GM21529 (cell line): ENCODE measurements at regions not wholly inside any gene's neighbourhood (a gene's known extent, or its start where the extent isn't known, plus 50 kb on each side); places are given as distances from the start of the nearest gene placed in this dataset.

Experiments used
- ATAC-seq: cut with Tn5 transposase; IDR thresholded peaks from one replicate; pipeline ENCODE4 v1.9.1; 2021; ENCODE audit not compliant: unreplicated experiment

DNA sequence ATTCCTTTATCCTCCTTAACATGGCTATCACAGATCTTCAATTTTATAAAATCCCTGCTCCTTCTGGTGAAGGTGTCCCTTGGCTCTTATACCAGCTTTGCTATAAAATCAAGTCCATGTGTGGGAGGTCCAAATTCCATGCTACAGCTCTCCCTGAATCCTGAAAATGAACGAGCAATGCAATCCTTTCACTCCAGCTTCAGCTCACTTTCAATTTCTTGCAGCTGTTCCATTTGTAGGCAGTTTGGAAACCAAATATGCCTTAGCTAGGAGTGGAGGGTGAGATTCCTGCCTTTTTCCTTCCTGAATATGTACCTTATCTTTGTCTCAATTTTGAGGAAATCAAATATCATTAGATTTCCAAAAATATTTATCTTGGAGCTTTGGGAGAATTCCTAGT, 402.6 kb downstream of the TTLL7 start:
- no peak for ATAC-seq

DNA sequence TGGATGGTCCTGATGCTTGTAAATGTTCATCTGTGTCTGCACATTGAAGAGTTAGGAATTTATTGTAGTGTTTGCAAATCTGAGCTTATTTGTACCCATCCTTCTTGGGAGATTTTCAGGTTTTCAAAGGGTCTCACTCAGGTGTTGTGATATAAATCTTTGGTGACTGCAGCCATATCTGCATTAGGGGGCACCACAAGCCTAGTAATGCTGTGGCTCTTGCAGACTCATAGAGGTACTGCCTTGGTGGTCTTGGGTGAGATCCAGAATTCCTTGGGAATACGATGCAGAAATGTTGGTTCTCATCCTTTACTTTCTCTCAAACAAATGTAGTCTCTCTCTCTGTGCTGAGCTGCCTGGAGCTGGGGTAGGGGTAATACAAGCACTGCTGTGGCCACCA, 405.9 kb downstream of the TTLL7 start:
- ATAC-seq = no peak

GRCh38 chr1:83588140-83588539, 410.8 kb downstream of the TTLL7 start:
- ATAC-seq = no peak

DNA sequence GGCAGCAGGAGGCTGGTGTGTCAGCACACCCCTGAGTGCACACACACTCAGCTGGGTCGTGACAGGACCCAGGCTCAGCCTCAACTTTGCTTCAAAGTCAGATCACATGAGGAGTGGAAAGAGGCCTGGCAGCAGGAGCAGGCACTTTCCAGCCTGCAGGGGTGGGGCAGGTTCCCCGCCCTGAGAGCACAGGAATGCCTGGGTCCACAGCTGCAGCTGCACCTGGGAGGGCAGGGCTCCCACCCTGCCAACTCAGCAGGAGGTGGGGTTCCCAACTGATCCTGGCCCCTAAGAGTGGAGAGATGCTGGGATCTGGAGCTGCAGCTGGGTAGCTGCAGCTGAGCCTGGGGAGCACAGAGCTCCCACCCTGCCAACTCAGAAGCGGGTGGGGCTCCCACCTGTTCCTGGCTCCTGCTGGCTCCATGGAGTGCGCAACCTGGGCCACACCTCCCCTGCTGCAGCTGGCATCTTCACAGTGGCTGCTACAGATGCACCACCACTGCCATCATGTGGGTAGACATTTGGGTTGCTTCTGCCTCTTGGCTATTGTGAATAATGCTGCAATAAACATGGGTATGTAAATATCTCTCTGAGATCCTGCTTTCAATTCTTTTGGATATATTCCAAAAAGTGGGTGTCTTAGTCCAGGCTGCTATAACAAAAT, 415.4 kb downstream of the TTLL7 start:
- ATAC-seq = no peak

GRCh38 chr1:83581747-83582146, 417.2 kb downstream of the TTLL7 start:
- ATAC-seq = no peak

GRCh38 chr1:83574791-83575190, 424.1 kb downstream of the TTLL7 start:
- ATAC-seq = no peak

DNA sequence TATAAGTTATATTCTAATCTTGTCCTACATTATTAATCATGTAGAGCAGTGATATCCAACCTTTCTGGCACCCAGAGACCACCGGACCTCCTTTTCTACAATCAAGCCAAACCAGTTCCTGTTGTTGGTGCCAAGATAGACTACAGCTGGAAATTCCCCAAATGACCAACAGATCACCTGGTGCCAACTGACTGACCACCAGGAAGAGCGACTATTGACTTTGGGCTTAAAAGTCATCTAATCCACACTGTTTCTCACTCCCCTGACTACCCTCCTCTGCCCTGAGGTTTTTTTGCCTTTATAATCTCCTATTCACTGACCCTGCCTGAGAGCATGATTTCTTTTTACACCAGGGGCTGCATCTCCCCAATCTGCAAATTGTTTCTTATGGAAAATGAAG, 425.2 kb downstream of the TTLL7 start:
- no peak for ATAC-seq

DNA sequence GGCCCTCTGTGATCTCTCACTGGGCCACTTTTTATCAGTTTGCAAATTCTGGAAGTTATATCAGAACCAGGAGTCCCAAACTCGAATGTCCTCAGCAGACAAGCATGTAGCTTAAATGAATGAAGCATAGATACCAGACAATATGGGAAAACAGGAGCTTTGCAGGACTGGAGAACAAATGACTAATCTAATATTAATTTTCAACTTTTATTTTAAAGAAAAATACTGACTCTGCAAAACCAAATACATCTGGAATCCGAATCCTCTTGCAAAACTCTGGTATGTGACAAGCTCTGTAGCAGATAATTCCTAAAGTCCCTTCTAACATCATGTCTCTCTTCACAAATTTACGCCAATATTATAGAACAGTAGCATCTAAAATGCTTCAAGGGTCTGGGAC, 427.4 kb downstream of the TTLL7 start:
- ATAC-seq = no peak

DNA sequence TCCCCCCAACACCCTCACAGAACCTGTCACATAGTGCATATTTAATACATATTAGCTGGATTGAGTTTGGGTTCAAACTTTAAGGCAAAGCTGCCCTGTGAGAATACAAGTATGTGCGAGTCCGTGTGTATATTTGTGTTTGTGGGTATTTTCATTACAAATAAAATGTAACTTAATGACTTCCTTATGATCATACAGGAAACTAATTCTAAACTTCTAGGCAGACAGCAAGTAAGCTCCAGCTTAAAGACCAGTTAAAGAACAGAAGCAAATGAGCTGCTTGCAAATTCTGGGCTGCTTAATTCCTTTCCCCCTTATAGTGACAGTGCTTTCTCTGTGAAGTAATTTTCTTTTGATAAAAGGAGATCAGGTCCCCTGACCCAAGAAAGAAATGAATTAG, 437.6 kb downstream of the TTLL7 start:
- no peak for ATAC-seq

- ATAC-seq = peak; percentile 61
These were observed 439.6 kb downstream of the TTLL7 start for GRCh38 chr1:83559129-83559840.

- ATAC-seq = no peak
These were observed 443.1 kb downstream of the TTLL7 start for GRCh38 chr1:83555871-83556270.

DNA sequence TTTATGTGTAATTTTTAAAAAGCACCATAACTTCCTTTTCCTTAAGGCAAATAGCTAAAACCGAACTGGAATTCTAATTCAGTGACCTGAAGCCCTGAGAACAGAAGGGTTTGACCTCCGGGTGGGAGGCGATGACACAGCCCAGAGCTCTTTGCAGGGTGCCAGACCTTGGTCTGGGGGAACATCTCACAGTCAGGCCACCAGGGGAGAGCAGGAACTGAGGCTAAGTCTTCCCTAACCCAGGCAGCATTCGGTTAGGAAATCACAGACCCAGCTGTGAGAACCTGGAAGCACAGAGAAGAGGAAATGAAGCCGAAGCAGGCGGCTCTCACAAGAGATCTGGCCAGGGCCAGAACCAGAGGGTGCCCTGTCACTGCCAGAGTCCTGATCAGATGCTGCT, 444.8 kb downstream of the TTLL7 start:
- ATAC-seq = no peak

- no peak for ATAC-seq
These were observed 446.1 kb downstream of the TTLL7 start for GRCh38 chr1:83552820-83553219.

GRCh38 chr1:83548311-83548710, 450.6 kb downstream of the TTLL7 start:
- no peak for ATAC-seq

- no peak for ATAC-seq
These were observed 451.0 kb downstream of the TTLL7 start for GRCh38 chr1:83547901-83548300.

- ATAC-seq = no peak
These were observed 452.1 kb downstream of the TTLL7 start for GRCh38 chr1:83546874-83547273.

- ATAC-seq = no peak
These were observed 453.7 kb downstream of the TTLL7 start for GRCh38 chr1:83545066-83545862.

- ATAC-seq = no peak
These were observed 455.5 kb downstream of the TTLL7 start for GRCh38 chr1:83543222-83543973.

DNA sequence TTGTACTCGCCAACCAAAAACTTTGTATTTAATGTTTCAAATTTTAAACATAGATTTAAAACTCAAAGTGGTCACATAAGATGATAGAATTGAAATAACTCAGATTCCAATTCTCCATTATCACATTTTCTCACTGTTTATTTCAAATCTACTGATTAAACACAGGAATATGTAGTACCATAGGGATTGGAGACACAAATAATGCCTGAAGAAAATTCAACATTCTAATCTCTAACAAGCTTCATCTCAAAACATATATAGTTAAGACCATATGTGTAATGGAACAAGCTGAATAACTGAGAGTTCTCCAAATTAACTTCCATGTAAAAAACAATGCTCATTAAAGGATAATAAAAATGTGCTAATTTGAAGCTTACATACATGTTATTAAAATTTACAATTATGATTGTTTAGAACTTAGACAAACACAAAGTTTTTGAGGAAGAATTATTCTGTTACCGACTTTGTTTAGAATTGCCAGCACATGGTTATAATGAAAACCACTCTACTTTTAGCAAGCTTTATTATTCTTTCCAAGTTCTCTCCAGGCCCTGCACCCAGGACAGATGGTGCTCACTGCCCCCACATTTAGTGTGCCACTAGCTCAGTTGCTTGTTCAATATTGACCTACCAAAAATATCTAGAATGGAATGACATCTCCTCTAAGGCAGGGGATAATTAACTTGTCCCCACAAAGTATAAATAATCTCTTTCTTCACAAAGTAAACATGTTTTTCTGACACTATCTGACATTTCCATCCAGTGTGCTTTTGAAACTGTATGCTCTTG, 467.2 kb downstream of the TTLL7 start:
- ATAC-seq = no peak

- ATAC-seq = no peak
These were observed 468.4 kb downstream of the TTLL7 start for GRCh38 chr1:83530506-83530905.

- no peak for ATAC-seq
These were observed 470.9 kb downstream of the TTLL7 start for GRCh38 chr1:83527987-83528386.
